SJSA1 (cell line): ENCODE measurements at regions not wholly inside any gene's neighbourhood (a gene's known extent, or its start where the extent isn't known, plus 50 kb on each side); places are given as distances from the start of the nearest gene placed in this dataset.
A peak's percentile ranks its signal among the peaks of the same experiment; 100 is the strongest.

Experiments
- DNase-seq, 2 experiments: peaks; one replicate each; pipeline ENCODE4 v3.0.0-alpha.2; 2015 to 2020; ENCODE audit warnings: low spot score in 2 of 2, low read depth in 1 of 2
- H3K27ac ChIP-seq: fragments of 250-450 bp; sonication (Bioruptor Pico); 2 replicates; pipeline ENCODE4 v1.5.1; 2020; ENCODE audit warnings: mild to moderate bottlenecking, moderate library complexity
- H3K27me3 ChIP-seq: fragments of 250-450 bp; sonication (Bioruptor Pico); replicated peaks from 2 replicates; pipeline ENCODE4 v1.5.1; 2020; ENCODE audit warnings: mild to moderate bottlenecking, moderate library complexity
- H3K36me3 ChIP-seq: fragments of 250-450 bp; sonication (Bioruptor Pico); 2 replicates; pipeline ENCODE4 v1.5.1; 2020; ENCODE audit warnings: mild to moderate bottlenecking
- H3K4me1 ChIP-seq: fragments of 250-450 bp; sonication (Bioruptor Pico); replicated peaks from 2 replicates; pipeline ENCODE4 v1.6.1; 2021; ENCODE audit warnings: mild to moderate bottlenecking
- H3K4me3 ChIP-seq: fragments of 250-450 bp; sonication (Bioruptor Pico); 2 replicates; pipeline ENCODE4 v1.5.1; 2020; ENCODE audit warnings: mild to moderate bottlenecking
- H3K9me3 ChIP-seq: fragments of 250-450 bp; sonication (Bioruptor Pico); replicated peaks from 2 replicates; pipeline ENCODE4 v1.5.1; 2020; ENCODE audit warnings: mild to moderate bottlenecking

DNA sequence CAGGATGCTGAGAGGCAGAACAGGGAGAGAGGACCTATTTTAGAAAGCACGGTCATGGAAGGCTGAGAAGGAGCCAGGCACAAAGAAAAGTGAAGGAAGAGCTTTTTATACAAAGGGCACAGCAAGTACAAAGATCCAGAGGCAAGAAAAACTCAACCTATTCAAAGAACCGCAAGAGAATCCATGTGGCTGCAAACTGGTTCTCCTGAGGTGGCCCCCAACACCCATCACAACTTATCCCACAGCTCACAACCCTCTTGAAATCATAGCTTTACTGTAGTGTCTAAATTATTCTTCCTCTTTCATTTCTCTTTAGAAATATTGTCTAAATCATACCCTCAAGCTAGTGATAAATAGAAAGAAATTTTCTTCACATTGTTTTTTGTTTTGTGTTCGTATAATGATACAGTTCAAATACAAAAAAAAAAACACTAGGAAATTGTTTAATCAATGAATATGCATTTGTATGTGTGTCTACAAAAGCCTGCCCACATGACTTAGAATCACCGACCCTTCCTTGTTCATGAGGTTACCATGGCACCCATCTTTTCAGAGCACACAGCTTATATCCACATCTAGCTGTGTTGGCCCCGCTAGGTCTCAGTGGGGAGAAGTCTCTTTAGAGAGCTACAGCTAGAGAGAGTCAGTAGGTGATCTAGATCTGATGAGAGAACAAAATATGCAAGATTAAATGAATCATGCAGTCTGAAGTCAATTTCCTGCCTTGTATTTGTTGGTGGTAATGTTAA is 126.9 kb upstream of the DCLK2 start:
- H3K27ac ChIP-seq: no peak overlapping the region
- H3K36me3 ChIP-seq: no peaks in the 10 kb centered on the region
- no peak for DNase-seq
- H3K9me3 ChIP-seq: no peaks in the 10 kb centered on the region; the same call in 1 of the 2 replicates
- H3K4me1 ChIP-seq: no peaks in the 10 kb centered on the region
- peaks cover 4% of the 10 kb centered on the region; the same call in 1 of the 2 replicates for H3K27me3 ChIP-seq
- no peak overlapping the region for H3K4me3 ChIP-seq

DNA sequence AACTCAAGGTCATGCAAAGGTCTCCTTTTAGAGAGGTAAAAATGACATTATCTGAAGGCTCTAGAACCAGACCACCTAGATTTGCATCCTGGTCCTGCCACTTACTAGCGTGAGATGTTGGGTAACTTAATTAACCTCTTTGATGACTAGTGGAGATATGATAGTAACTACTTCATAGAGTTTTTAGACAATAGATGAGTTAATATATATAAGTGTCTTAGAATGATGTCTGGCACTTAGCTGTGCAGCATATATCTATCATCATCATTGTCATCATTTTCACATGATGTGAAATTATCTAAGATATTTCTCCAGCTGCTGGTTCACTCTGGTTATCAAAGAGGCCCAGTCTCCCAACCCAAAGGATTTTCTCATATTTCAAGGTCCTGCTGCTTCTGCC is 126.1 kb upstream of the DCLK2 start:
- H3K36me3 ChIP-seq: no peaks in the 10 kb centered on the region
- peaks cover 1% of the 10 kb centered on the region; the same call in 1 of the 2 replicates for H3K27me3 ChIP-seq
- H3K27ac ChIP-seq: no peak overlapping the region
- no peaks in the 10 kb centered on the region for H3K4me1 ChIP-seq
- H3K4me3 ChIP-seq: no peak overlapping the region
- no peaks in the 10 kb centered on the region; the same call in 1 of the 2 replicates for H3K9me3 ChIP-seq
- DNase-seq: no peak

DNA sequence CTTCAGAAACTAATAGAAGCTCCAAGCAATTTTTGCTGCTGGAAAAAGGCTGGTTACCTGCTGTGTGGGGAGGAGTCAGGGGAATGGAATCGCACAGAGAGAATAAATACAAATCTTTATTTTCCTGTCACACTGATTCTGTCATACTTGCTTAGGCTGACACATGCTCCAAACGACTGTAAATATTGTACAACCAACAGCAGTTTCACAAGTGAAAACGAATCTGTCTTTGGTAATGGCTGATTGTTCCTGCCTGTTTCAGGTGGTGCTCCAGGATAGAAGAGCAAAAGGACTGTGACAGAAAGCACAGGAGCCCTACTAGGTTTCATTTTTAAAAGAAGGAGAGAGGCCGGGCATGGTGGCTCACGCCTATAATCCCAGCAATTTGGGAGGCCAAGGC is 125.5 kb upstream of the DCLK2 start:
- H3K36me3 ChIP-seq: no peaks in the 10 kb centered on the region
- no peak overlapping the region for H3K27ac ChIP-seq
- no peak for DNase-seq
- H3K9me3 ChIP-seq: no peaks in the 10 kb centered on the region; the same call in 1 of the 2 replicates
- no peaks in the 10 kb centered on the region for H3K27me3 ChIP-seq
- H3K4me1 ChIP-seq: no peaks in the 10 kb centered on the region
- no peak overlapping the region for H3K4me3 ChIP-seq

DNA sequence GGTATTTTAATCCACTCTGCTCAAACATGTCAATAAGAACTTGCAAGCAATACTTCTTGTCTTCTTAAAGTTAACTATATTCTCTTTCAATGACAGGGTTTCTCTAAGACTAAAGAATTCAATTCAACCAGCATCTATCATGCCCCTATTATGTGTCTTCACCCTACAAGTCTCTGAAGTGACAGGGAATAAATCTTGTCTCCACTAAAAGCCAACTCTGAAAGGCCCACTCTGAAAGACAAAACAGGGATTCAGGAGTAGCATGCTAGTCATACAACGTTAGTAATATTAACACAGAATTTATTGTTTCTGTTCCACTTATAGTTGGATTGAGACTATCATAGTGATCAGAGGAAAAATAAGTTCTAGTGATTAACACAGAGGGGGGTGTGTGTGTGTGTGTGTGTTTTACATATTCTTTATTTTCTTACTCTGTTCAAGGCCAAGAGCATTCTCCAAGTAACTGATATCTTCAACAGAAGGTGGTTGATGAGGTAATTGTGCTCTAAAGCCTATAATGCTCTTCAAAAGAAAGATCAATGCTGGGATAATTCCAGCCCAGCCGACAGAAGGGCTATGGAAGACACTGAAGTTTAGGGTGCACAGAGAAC is 122.4 kb upstream of the DCLK2 start:
- no peaks in the 10 kb centered on the region for H3K27me3 ChIP-seq
- no peak overlapping the region for H3K4me3 ChIP-seq
- no peak overlapping the region for H3K27ac ChIP-seq
- no peaks in the 10 kb centered on the region for H3K9me3 ChIP-seq
- DNase-seq: no peak
- H3K36me3 ChIP-seq: no peaks in the 10 kb centered on the region
- H3K4me1 ChIP-seq: no peaks in the 10 kb centered on the region

DNA sequence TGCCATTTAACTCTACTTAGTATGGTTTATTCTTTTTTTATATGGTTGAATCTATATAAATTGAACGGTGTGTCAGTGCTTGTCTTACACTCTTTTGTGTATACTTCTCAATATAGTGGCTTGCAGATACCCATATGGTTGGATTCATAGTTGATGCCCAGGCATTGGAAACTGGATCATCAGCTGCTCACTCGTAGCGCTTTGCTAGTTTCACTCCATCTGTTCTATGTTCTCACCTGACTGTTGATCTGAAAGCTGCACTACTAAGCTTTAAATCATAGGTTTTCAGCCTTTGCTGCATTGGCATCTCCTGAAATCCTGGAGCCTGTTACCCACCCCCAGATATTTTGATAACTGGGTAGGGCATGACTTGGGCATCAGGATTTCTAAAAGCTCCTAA is 121.6 kb upstream of the DCLK2 start:
- H3K4me3 ChIP-seq: no peak overlapping the region
- no peaks in the 10 kb centered on the region for H3K4me1 ChIP-seq
- no peaks in the 10 kb centered on the region for H3K9me3 ChIP-seq
- no peak overlapping the region for H3K27ac ChIP-seq
- H3K36me3 ChIP-seq: no peaks in the 10 kb centered on the region
- no peaks in the 10 kb centered on the region for H3K27me3 ChIP-seq
- no peak for DNase-seq

DNA sequence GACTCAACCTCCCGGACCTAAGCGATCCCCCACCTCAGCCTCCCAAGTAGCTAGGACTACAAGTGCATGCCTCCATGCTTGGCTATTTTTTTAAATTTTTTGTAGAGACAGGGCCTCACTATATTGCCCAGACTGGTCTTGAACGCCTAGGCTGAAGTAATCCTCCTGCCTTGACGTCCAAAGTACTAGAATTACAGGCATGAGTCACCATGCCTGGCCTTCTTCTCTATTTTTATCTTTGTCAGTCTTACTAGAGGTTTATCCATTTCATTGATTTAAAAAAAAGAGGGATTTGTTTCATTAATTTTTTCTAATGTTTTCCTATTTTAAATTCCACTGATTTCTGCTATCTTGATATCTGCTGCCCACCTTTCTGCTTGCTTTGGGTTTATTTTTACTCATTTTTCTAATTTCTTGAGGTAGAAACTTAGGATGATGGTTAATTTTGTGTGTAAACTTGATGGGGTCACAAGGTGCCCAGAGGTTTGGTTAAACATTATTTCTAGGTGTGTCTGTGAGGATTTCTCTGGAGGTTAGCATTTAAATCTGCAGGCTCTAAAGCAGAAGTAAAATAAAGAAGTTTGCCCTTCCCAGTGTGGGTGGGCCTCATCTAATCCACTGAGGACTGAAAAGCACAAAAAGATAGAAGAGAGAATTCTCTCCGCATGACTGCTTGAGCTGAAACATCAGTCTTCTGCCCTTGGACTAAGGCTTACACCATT is 116.2 kb upstream of the DCLK2 start:
- Histone ChIP-seq H3K36me3 (no peaks in the 10 kb centered on the region), H3K27ac (no peak overlapping the region), H3K4me3 (no peak overlapping the region), H3K4me1 (no peaks in the 10 kb centered on the region), H3K9me3 (no peaks in the 10 kb centered on the region), H3K27me3 (no peaks in the 10 kb centered on the region)
- DNase-seq: no peak

DNA sequence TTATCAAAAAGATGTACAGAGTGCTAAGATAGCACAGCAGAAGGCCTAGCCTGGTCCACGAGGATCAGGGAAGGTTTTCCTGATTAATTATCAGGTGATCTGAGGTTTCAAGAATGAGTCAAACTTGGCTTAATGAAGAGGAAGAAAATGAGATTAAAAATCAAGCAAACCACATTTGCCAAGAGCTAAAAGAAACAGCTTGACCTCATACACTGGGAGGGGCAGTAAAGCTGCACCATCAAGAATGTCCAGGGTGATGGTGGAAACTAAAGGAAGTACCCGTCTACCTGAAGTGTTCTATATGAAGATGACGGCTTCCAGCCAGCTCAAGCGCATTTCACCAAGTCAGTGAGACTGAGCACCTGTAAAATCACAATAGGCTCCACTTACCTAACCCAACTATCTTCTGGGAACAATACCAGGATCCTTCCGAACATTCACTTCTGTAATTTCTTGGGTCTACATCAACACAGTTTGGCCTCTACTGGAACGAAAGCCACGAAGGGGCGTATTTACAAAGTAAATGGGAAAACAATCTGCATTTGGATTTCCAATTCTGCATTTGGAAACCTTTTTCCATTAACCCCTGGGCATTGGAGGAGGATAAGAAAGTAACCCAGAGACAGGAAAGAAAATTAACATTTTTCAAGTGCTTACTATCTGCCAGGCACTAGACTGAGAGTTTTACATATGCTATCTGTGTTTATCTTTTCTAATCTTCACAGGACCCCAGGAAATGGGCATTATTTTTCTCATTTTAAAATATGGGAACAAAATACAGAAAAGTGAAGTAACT is 114.0 kb upstream of the DCLK2 start:
- Histone ChIP-seq H3K27me3 (no peaks in the 10 kb centered on the region), H3K27ac (no peak overlapping the region), H3K4me3 (no peak overlapping the region), H3K9me3 (no peaks in the 10 kb centered on the region), H3K36me3 (no peaks in the 10 kb centered on the region), H3K4me1 (no peaks in the 10 kb centered on the region)
- DNase-seq: no peak

DNA sequence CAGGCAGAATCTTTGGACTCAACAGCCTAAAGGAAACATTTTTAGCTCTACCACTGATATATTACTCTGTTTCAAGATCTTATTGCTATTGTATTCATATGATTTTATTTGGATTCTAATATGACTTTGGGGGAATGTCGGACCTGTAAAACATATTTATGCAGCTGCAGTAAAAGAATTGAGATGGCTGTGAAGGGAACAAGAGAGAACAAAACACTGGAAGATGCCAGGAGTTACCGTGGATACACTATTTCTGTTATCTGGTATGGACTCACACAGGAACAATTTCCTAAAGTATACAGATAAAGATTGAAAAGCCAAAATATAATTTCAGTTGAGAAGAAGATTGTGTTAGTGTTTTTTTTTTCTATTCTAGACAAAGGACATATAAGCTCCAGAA is 113.0 kb upstream of the DCLK2 start:
- no peaks in the 10 kb centered on the region for H3K27me3 ChIP-seq
- DNase-seq: no peak
- H3K27ac ChIP-seq: no peak overlapping the region
- H3K4me1 ChIP-seq: no peaks in the 10 kb centered on the region
- H3K36me3 ChIP-seq: no peaks in the 10 kb centered on the region
- no peaks in the 10 kb centered on the region for H3K9me3 ChIP-seq
- no peak overlapping the region for H3K4me3 ChIP-seq

DNA sequence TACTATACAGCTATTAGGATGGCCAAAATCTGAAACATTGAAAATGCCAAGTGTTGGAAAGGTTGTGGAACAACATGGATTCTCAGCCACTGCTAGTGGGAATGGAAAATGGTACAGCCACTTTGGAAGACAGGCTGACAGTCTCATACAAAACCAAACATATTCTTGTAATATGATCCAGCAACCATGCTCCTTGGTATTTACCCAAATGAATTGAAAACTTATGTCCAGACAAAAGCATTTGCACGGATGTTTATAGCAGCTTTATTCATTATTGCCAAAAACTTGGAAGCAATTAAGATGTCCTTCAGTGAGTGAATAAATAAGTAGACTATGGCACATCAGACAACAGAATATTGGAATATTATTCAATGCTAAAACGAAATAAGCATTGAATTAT is 105.8 kb upstream of the DCLK2 start:
- Histone ChIP-seq H3K36me3 (no peaks in the 10 kb centered on the region), H3K9me3 (no peaks in the 10 kb centered on the region), H3K4me3 (no peak overlapping the region), H3K27ac (no peak overlapping the region), H3K27me3 (no peaks in the 10 kb centered on the region), H3K4me1 (no peaks in the 10 kb centered on the region; the same call in 1 of the 2 replicates)
- no peak for DNase-seq

DNA sequence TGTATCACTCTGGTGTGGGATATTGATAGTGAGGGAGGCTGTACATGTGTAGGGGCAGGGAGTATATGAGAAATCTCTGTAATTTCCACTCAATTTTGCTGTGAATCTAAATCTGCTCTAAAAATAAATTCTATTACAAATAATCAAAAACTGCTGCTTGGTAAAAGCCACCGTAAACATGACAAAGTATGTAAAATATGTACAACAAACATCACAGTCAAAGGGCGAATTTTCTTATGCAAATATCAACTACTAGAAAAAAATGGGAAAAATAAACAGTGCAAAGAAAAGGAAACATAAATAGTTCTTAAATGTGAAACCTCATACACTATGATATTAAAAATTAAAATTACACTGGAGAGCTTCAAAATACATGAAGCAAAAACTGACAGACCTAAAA is 105.1 kb upstream of the DCLK2 start:
- H3K27me3 ChIP-seq: no peaks in the 10 kb centered on the region
- H3K9me3 ChIP-seq: no peaks in the 10 kb centered on the region
- no peak overlapping the region for H3K4me3 ChIP-seq
- no peak overlapping the region for H3K27ac ChIP-seq
- H3K36me3 ChIP-seq: no peaks in the 10 kb centered on the region
- DNase-seq: no peak
- H3K4me1 ChIP-seq: no peaks in the 10 kb centered on the region; the same call in 1 of the 2 replicates

DNA sequence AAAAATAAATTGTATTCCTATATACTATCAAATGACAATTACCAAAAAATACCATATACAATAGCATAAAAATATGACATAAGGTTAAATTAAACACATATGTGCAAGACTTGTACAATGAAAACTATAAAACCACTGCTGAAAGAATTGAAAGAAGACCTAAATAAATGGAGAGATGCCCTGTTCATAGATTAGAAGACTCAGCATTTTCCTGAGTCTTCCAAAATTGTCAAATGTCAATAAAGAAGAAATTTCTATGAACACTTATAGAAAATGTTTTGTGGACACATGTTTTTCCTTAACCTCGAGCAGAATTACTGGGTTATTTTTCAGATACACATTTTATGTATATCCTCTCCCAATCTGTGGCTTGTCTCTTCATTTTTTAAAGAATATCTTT is 103.1 kb upstream of the DCLK2 start:
- no peaks in the 10 kb centered on the region for H3K27me3 ChIP-seq
- H3K9me3 ChIP-seq: no peaks in the 10 kb centered on the region
- no peaks in the 10 kb centered on the region for H3K36me3 ChIP-seq
- H3K4me1 ChIP-seq: no peaks in the 10 kb centered on the region; the same call in 1 of the 2 replicates
- H3K27ac ChIP-seq: no peak overlapping the region
- DNase-seq: no peak
- H3K4me3 ChIP-seq: no peak overlapping the region

DNA sequence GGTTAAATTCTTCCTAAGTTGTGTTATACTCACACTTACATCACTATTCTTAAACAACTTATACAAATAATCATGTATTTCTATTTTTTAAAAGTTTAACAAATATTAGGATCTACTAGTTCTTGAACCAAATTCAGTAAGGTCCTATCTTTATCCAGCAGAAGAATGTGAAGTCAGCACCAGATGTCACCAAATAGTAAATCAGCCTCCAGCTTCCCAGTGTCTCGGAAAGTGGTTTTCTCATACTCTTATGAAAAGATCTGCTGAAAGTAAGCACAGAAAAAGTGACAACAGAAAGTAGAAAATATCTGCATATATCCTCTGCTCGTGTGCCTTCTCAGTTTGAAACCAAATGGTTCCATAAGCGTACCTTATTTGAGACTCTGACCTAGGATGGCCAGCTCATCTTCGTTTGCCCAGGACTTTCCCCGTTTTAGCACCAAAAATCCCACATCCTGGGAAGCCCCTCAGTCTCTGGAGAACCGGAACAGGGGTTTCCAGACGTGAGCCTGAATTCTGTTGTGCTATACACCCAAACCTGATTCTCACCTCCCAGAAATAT is 98.0 kb upstream of the DCLK2 start:
- no peak for DNase-seq
- H3K36me3 ChIP-seq: no peaks in the 10 kb centered on the region
- H3K4me1 ChIP-seq: no peaks in the 10 kb centered on the region
- H3K27ac ChIP-seq: no peak overlapping the region
- no peak overlapping the region for H3K4me3 ChIP-seq
- no peaks in the 10 kb centered on the region for H3K27me3 ChIP-seq
- H3K9me3 ChIP-seq: no peaks in the 10 kb centered on the region

DNA sequence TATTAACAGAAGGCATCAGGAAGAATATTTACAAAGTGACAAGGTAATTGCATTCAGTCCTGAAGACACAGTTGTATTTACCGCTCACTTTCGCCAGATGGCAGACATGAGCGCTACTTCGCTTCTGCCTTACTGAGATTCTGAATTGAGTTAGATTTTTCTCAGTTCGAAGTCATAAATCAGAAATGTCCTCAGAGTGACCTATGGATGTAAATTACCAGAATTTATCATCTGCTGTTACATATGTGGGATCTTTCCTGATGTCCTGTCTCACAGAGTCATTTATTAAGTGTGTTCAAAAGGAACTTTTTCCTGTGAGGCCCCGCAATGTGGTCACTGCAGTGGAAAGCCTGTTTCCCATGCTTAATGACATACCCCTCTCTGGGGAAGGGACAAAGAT is 97.3 kb upstream of the DCLK2 start:
- Histone ChIP-seq H3K27me3 (no peaks in the 10 kb centered on the region), H3K4me1 (no peaks in the 10 kb centered on the region), H3K9me3 (no peaks in the 10 kb centered on the region), H3K36me3 (no peaks in the 10 kb centered on the region), H3K27ac (no peak overlapping the region), H3K4me3 (no peak overlapping the region)
- DNase-seq: peak in 1 of 2 experiments; percentile 34
